ENCODE measurements at regions not wholly inside any gene's neighbourhood (a gene's known extent, or its start where the extent isn't known, plus 50 kb on each side); places are given as distances from the start of the nearest gene placed in this dataset.

GRCh38 chr5:135651156-135651555 is 72.4 kb upstream of the CXCL14 start:
- no peak for TF ChIP-seq CTCF (IDR thresholded peaks at IDR 0.05; ENCODE audit: unreplicated experiment in 3 of 3)
- Mint-ChIP-seq H3K4me1 (peaks cover 26% of the 10 kb centered on the region), H3K27me3 (ENCODE audit: low read depth) (peaks cover 8% of the 10 kb centered on the region), H3K4me3 (no peak overlapping the region), H3K9me3 (no peaks in the 10 kb centered on the region), H3K36me3 (ENCODE audit: low read depth) (no peaks in the 10 kb centered on the region), H3K27ac (no peak overlapping the region)

GRCh38 chr5:135650081-135650480 is 71.3 kb upstream of the CXCL14 start:
- Mint-ChIP-seq H3K4me3 (no peak overlapping the region), H3K27me3 (ENCODE audit: low read depth) (peaks cover 8% of the 10 kb centered on the region), H3K36me3 (ENCODE audit: low read depth) (no peaks in the 10 kb centered on the region), H3K9me3 (no peaks in the 10 kb centered on the region), H3K27ac (no peak overlapping the region), H3K4me1 (peaks cover 24% of the 10 kb centered on the region)
- no peak for TF ChIP-seq CTCF (IDR thresholded peaks at IDR 0.05; ENCODE audit: unreplicated experiment in 3 of 3)

GRCh38 chr5:135649435-135649834 is 70.6 kb upstream of the CXCL14 start:
- peaks cover 8% of the 10 kb centered on the region for H3K27me3 Mint-ChIP-seq (ENCODE audit: low read depth)
- H3K36me3 Mint-ChIP-seq (ENCODE audit: low read depth): no peaks in the 10 kb centered on the region
- no peak overlapping the region for H3K27ac Mint-ChIP-seq
- H3K9me3 Mint-ChIP-seq: no peaks in the 10 kb centered on the region
- TF ChIP-seq CTCF (IDR thresholded peaks at IDR 0.05; ENCODE audit: unreplicated experiment in 3 of 3): no peak
- no peak overlapping the region for H3K4me3 Mint-ChIP-seq
- peaks cover 24% of the 10 kb centered on the region for H3K4me1 Mint-ChIP-seq

GRCh38 chr5:135648116-135648515 is 69.3 kb upstream of the CXCL14 start:
- Mint-ChIP-seq H3K4me1 (peaks cover 32% of the 10 kb centered on the region), H3K27ac (no peak overlapping the region), H3K36me3 (ENCODE audit: low read depth) (no peaks in the 10 kb centered on the region), H3K9me3 (no peaks in the 10 kb centered on the region), H3K27me3 (ENCODE audit: low read depth) (peaks cover 8% of the 10 kb centered on the region), H3K4me3 (no peak overlapping the region)
- TF ChIP-seq CTCF (IDR thresholded peaks at IDR 0.05; ENCODE audit: unreplicated experiment in 3 of 3): no peak

GRCh38 chr5:135645336-135646180 is 66.8 kb upstream of the CXCL14 start:
- Mint-ChIP-seq H3K4me3 (no peak overlapping the region), H3K9me3 (no peaks in the 10 kb centered on the region), H3K4me1 (peaks cover 47% of the 10 kb centered on the region), H3K36me3 (ENCODE audit: low read depth) (no peaks in the 10 kb centered on the region), H3K27me3 (ENCODE audit: low read depth) (peaks cover 8% of the 10 kb centered on the region), H3K27ac (peak overlapping the region in 1 of 3 experiments; percentile 19)
- TF ChIP-seq CTCF (IDR thresholded peaks at IDR 0.05; ENCODE audit: unreplicated experiment in 3 of 3): no peak

GRCh38 chr5:135644816-135645215 is 66.0 kb upstream of the CXCL14 start:
- TF ChIP-seq CTCF (IDR thresholded peaks at IDR 0.05; ENCODE audit: unreplicated experiment in 3 of 3): no peak
- Mint-ChIP-seq H3K36me3 (ENCODE audit: low read depth) (no peaks in the 10 kb centered on the region), H3K4me1 (peaks cover 47% of the 10 kb centered on the region), H3K27ac (peak overlapping the region in 1 of 3 experiments; percentile 73), H3K4me3 (no peak overlapping the region), H3K27me3 (ENCODE audit: low read depth) (peaks cover 8% of the 10 kb centered on the region), H3K9me3 (peaks cover 2% of the 10 kb centered on the region)

Data from nephron (organoid).